ENCODE measurements at regions not wholly inside any gene's neighbourhood (a gene's known extent, or its start where the extent isn't known, plus 50 kb on each side); places are given as distances from the start of the nearest gene placed in this dataset.

DNA sequence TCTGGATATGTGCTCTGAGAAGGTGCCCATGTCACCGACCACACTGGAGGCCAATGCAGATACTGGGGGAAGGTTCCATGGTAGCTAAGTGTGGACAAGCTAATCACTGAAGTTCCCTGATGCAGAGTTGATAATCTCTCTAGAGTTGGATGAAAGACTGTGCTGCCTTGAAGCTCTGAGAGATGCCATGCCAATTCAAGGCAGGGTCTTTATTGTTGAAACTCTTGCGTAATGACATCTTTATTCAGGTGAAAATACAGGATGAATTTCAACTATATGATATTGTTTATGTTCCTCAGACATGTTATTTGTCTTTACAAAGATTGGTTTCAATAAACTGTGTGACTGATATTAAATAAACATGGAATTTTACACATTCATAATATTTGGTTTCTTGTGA is 167.6 kb upstream of the TMEM161B start:
- no peak for TF ChIP-seq CTCF (IDR thresholded peaks at IDR 0.05)
- Mint-ChIP-seq H3K4me1 (ENCODE audit: unreplicated experiment) (no peaks in the 10 kb centered on the region), H3K27ac (ENCODE audit: unreplicated experiment) (no peak overlapping the region), H3K36me3 (ENCODE audit: unreplicated experiment) (no peaks in the 10 kb centered on the region), H3K4me3 (ENCODE audit: unreplicated experiment) (no peak overlapping the region), H3K9me3 (ENCODE audit: unreplicated experiment) (no peaks in the 10 kb centered on the region), H3K27me3 (ENCODE audit: unreplicated experiment) (no peaks in the 10 kb centered on the region)
- no peak for DNase-seq (ENCODE audit: extremely low spot score, unreplicated experiment)

DNA sequence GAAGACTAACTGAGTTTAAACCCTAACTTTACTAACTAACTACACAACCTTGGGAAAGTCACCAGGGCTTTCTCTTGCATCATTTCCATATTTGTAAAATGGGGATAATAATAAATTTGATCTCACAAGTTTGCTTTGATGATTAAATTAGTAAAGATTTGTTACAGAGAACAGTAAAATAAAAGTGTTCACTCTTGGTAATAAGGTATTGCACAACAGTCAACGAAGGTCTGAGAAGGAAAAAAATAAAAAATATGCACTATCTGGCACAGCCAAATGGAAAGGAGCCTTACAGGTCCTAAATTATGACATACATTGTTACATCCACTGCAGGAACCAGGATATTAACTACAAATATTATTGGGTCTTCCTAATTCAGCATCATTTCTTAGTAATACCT is 160.0 kb upstream of the TMEM161B start:
- no peak overlapping the region for H3K4me3 Mint-ChIP-seq (ENCODE audit: unreplicated experiment)
- no peaks in the 10 kb centered on the region for H3K27me3 Mint-ChIP-seq (ENCODE audit: unreplicated experiment)
- no peak for DNase-seq (ENCODE audit: extremely low spot score, unreplicated experiment)
- H3K36me3 Mint-ChIP-seq (ENCODE audit: unreplicated experiment), result no peaks in the 10 kb centered on the region
- H3K27ac Mint-ChIP-seq (ENCODE audit: unreplicated experiment), result no peak overlapping the region
- H3K9me3 Mint-ChIP-seq (ENCODE audit: unreplicated experiment), result no peaks in the 10 kb centered on the region
- H3K4me1 Mint-ChIP-seq (ENCODE audit: unreplicated experiment), result no peaks in the 10 kb centered on the region
- TF ChIP-seq CTCF (IDR thresholded peaks at IDR 0.05), result no peak

- Mint-ChIP-seq H3K4me1 (ENCODE audit: unreplicated experiment) (no peaks in the 10 kb centered on the region), H3K27ac (ENCODE audit: unreplicated experiment) (no peak overlapping the region), H3K36me3 (ENCODE audit: unreplicated experiment) (no peaks in the 10 kb centered on the region), H3K9me3 (ENCODE audit: unreplicated experiment) (no peaks in the 10 kb centered on the region), H3K27me3 (ENCODE audit: unreplicated experiment) (no peaks in the 10 kb centered on the region), H3K4me3 (ENCODE audit: unreplicated experiment) (no peak overlapping the region)
- DNase-seq (ENCODE audit: extremely low spot score, unreplicated experiment), result no peak
- TF ChIP-seq CTCF (IDR thresholded peaks at IDR 0.05), result no peak
Measured at GRCh38 chr5:88426441-88426840, 157.8 kb upstream of the TMEM161B start.

GRCh38 chr5:88425124-88425523 is 156.5 kb upstream of the TMEM161B start:
- H3K9me3 Mint-ChIP-seq (ENCODE audit: unreplicated experiment), result no peaks in the 10 kb centered on the region
- H3K36me3 Mint-ChIP-seq (ENCODE audit: unreplicated experiment), result no peaks in the 10 kb centered on the region
- TF ChIP-seq CTCF (IDR thresholded peaks at IDR 0.05), result no peak
- no peak overlapping the region for H3K4me3 Mint-ChIP-seq (ENCODE audit: unreplicated experiment)
- no peak overlapping the region for H3K27ac Mint-ChIP-seq (ENCODE audit: unreplicated experiment)
- DNase-seq (ENCODE audit: extremely low spot score, unreplicated experiment), result no peak
- no peaks in the 10 kb centered on the region for H3K27me3 Mint-ChIP-seq (ENCODE audit: unreplicated experiment)
- H3K4me1 Mint-ChIP-seq (ENCODE audit: unreplicated experiment), result no peaks in the 10 kb centered on the region

- no peak for DNase-seq (ENCODE audit: extremely low spot score, unreplicated experiment)
- Mint-ChIP-seq H3K36me3 (ENCODE audit: unreplicated experiment) (no peaks in the 10 kb centered on the region), H3K9me3 (ENCODE audit: unreplicated experiment) (no peaks in the 10 kb centered on the region), H3K27me3 (ENCODE audit: unreplicated experiment) (no peaks in the 10 kb centered on the region), H3K4me1 (ENCODE audit: unreplicated experiment) (no peaks in the 10 kb centered on the region), H3K27ac (ENCODE audit: unreplicated experiment) (no peak overlapping the region), H3K4me3 (ENCODE audit: unreplicated experiment) (no peak overlapping the region)
- no peak for TF ChIP-seq CTCF (IDR thresholded peaks at IDR 0.05)
Measured at GRCh38 chr5:88419931-88420330, 151.3 kb upstream of the TMEM161B start.
